Renal cortex interstitium (tissue), 11 donors: ENCODE measurements at regions not wholly inside any gene's neighbourhood (a gene's known extent, or its start where the extent isn't known, plus 50 kb on each side); places are given as distances from the start of the nearest gene placed in this dataset.

Experiments used
- DNase-seq, 11 donors: peaks; one replicate each; pipeline ENCODE4 v3.0.0-alpha.2; 2013; ENCODE audit warnings: low read depth in 9 of 11, low spot score in 4 of 11; ENCODE audit errors: extremely low read depth in 1 of 11

GRCh38 chr10:88185830-88186229 lies 322.4 kb downstream of the PTEN start:
- no peak for DNase-seq

- DNase-seq = no peak
Measured at GRCh38 chr10:88186335-88186734, 322.9 kb downstream of the PTEN start.

GRCh38 chr10:88187472-88187871 lies 324.0 kb downstream of the PTEN start:
- DNase-seq = no peak

GRCh38 chr10:88190123-88190522 lies 326.7 kb downstream of the PTEN start:
- no peak for DNase-seq

GRCh38 chr10:88190540-88191235 lies 327.3 kb downstream of the PTEN start:
- no peak for DNase-seq

GRCh38 chr10:88193018-88193417 lies 329.6 kb downstream of the PTEN start:
- no peak for DNase-seq

- no peak for DNase-seq
Measured at GRCh38 chr10:88194041-88194887, 330.8 kb downstream of the PTEN start.

GRCh38 chr10:88194961-88195367 lies 331.5 kb downstream of the PTEN start:
- no peak for DNase-seq

GRCh38 chr10:88195841-88196240 lies 332.4 kb downstream of the PTEN start:
- peak in 3 of 11 donors; percentile 4 to 24 (median 12) for DNase-seq

- DNase-seq = no peak
Measured at GRCh38 chr10:88196291-88196690, 332.9 kb downstream of the PTEN start.

- no peak for DNase-seq
Measured at GRCh38 chr10:88198023-88198422, 334.6 kb downstream of the PTEN start.

GRCh38 chr10:88200312-88201032 lies 337.0 kb downstream of the PTEN start:
- DNase-seq = no peak

- DNase-seq = no peak
Measured at GRCh38 chr10:88205842-88206446, 342.5 kb downstream of the PTEN start.

- DNase-seq = no peak
Measured at GRCh38 chr10:88207121-88207546, 343.7 kb downstream of the PTEN start.

- no peak for DNase-seq
Measured at GRCh38 chr10:88209231-88209630, 345.8 kb downstream of the PTEN start.

- no peak for DNase-seq
Measured at GRCh38 chr10:88209837-88210561, 346.6 kb downstream of the PTEN start.

- DNase-seq = no peak
Measured at GRCh38 chr10:88211230-88211629, 347.8 kb downstream of the PTEN start.

- no peak for DNase-seq
Measured at GRCh38 chr10:88212069-88212468, 348.6 kb downstream of the PTEN start.

- no peak for DNase-seq
Measured at GRCh38 chr10:88213065-88213605, 349.7 kb downstream of the PTEN start.
